Right lobe of liver (tissue), 4 donors: ENCODE measurements at regions not wholly inside any gene's neighbourhood (a gene's known extent, or its start where the extent isn't known, plus 50 kb on each side); places are given as distances from the start of the nearest gene placed in this dataset.

ENCODE experiments used
- POLR2A ChIP-seq: fragments of 450-650 bp; IDR thresholded peaks from one replicate; pipeline ENCODE4 v1.6.1; 2017; ENCODE audit warnings: antibody characterized with exemption, mild to moderate bottlenecking
- TF ChIP-seq, protein P1 (sequence below), 4 donors: fragments of 200-600 bp in 3 of 4; fragments of 450-650 bp in 1 of 4; IDR thresholded peaks; one replicate each; pipeline versions ENCODE4 v1.5.1 to v1.8.0; 2016 to 2022; ENCODE audit warnings: antibody characterized with exemption in 4 of 4, mild to moderate bottlenecking in 2 of 4
- donor health status: DM: no; HTN: no; CAD: no.
- donor health status: DM: no; HTN: no; CAD: no.
- donor health status: DM: no; HTN: yes; CAD: no.

DNA sequence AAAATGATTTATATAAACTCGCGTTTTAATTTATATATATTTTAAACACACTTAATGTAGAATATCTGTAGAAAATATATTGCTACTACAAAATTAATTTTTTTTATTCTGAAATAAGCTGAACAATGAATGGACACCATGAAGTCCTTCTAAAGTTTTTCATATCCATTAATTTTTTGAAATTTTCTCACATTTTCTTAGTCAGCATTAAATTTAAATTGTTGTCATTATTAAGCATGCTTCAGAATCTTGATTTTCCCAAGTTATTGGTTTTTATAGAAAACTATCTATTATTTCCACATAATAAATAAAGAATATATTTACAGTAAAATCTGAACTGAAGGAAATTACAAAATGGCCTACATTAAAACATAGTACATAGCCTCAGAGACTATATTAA, 1314.9 kb upstream of the CDH6 start:
- TF ChIP-seq, protein P1, sequence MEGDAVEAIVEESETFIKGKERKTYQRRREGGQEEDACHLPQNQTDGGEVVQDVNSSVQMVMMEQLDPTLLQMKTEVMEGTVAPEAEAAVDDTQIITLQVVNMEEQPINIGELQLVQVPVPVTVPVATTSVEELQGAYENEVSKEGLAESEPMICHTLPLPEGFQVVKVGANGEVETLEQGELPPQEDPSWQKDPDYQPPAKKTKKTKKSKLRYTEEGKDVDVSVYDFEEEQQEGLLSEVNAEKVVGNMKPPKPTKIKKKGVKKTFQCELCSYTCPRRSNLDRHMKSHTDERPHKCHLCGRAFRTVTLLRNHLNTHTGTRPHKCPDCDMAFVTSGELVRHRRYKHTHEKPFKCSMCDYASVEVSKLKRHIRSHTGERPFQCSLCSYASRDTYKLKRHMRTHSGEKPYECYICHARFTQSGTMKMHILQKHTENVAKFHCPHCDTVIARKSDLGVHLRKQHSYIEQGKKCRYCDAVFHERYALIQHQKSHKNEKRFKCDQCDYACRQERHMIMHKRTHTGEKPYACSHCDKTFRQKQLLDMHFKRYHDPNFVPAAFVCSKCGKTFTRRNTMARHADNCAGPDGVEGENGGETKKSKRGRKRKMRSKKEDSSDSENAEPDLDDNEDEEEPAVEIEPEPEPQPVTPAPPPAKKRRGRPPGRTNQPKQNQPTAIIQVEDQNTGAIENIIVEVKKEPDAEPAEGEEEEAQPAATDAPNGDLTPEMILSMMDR (IDR thresholded peaks at IDR 0.05), result no peak
- no peak for TF ChIP-seq POLR2A
